GM19372 (cell line): ENCODE measurements at regions not wholly inside any gene's neighbourhood (a gene's known extent, or its start where the extent isn't known, plus 50 kb on each side); places are given as distances from the start of the nearest gene placed in this dataset.

Source experiments
- ATAC-seq: cut with Tn5 transposase; IDR thresholded peaks from one replicate; pipeline ENCODE4 v1.9.1; 2021; ENCODE audit warnings: mild to moderate bottlenecking, low read depth, moderate library complexity; ENCODE audit not compliant: unreplicated experiment

DNA sequence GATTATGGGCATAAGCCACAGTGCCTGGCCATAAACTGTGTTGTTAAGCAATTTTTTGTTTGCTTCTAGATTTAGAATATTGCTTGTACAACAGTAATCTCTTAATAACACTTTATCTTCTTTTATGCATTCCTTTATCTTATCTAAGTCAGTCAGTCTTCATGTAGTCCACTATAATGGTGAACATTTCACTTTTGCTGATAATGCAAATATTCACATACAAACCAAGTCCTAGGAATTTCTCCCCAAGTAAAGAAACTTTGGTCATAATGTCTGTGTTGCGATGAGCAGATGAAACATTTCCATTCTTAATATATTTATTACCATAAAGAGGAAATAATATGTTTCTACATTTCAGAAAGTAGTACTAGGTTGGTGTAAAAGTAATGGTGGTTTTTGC, 765.8 kb upstream of the ARRDC4 start:
- no peak for ATAC-seq

DNA sequence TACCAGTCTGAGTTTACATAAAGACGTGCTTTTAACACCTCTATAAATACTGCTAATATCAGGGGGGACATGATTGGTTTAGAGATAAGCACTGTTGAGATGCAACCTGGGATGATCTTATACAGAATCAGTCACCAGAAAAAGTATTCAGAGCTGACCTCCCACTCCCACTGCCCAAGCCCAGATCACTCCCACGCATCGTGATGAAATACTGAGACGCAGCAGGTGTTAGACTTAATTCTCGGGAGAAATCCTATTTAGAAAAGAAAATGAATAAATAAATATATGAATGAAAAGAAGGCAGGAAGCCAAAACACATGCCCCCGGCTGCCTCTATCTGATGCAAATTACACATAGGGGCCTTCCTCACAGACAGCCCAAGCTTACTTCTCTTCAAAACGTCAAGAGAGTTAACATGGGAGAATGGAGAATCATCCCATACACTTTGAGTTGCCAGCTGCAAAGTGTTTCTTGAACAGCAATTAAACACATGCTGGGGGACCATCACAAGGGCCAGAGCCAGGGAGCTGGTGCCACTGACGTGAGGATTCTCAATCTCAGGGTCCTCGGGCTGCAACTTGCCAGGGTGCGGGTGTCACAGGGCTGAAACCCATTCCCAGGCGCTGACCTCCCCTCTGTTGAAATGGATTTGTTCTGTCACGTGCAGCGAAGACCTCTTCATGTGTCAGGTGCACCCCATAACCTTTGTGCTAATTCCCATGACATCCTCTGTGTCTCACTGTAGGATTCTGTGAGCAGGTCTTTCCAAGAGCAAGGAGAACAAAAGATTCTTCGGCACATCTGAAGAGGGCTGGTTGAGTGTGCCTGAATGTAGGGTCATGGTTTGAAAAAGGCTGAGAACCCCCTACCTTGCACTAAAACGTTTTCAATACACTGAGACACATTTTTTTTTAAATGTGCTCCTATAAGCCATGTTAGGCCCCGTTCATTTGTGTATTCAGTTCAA, 764.2 kb upstream of the ARRDC4 start:
- no peak for ATAC-seq

DNA sequence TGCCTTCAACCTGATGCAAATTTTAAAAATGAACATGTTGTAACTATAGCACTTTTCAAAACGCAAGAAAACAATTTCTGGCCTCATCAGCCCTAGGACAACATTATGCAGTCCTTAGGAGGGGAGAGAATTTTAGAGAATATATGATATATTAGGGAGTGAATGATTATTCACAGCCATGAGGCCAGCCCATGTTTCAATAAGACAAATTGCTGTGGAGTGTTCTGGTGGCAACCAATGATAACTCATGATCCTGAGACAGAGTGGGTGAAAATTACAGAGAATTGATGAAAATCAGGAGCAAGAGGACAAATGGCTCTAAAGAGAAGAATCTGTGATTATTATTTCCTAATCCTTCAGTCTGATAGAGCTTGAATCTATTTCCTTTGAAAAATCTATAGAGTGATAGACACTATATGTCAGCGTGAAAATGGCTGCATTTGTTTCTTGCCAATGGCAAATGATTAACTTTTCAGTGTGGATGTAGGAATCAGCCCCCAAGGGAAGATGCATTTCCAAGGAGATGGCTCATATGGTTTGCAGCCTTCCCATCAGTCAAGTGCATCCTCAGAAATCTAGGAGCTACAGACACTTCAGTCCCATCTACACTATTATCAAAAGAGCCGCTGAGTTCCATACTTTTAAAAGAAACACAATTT, 761.0 kb upstream of the ARRDC4 start:
- no peak for ATAC-seq

DNA sequence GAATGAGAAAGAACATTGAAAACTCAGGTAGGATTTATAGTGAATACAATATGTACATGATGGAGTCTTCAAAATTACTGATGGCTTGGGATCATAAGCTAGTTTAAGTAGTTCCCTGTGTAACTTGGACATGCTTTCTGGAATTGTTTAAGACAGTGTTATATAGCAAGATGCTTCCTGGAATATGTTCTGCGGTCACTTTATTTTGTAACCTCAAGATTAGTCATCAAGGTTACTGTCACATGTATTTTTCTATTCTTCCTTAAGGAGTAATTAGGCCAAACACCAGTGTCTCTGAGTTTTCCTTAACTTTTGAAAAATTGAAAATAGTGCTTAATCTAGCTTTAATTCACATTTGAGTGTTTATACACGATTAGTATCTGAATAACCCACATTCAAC, 760.3 kb upstream of the ARRDC4 start:
- ATAC-seq: no peak

DNA sequence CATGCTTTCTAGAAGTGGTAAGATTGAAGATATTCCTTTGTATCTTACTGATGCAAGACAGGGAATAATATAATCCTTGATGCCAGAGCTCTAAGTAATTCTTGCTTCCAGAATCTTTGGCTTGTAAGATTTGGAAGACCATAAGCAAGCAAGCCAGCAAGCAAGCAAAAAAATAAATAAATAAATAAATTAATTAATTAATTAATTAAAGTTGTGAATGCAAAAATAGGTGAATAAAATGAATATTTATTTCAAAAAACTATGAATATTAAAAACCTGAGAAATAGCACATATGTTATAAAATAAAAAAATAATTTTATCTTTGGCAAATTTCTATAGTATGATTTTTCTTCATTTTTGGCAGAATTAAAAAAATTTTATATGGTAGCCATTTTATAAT, 750.2 kb upstream of the ARRDC4 start:
- no peak for ATAC-seq

DNA sequence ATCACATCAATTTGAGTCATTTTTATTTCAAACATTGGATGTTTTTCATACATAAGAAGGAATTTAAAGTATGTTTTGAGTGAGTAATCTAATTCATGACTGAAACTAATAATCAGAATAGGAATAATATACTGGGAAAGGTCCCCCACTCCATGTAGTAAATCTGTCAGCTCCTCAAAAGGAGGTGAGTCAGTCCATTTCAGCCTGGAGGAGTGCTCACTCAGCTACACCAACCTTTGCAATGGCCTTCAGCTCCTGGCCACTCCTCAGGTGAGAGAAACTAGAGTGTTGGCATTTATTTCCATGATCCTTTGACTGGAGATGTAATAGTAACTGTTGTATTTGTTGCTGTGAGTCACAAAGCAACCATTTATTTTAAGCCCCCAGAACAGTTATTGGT, 744.9 kb upstream of the ARRDC4 start:
- ATAC-seq: no peak

DNA sequence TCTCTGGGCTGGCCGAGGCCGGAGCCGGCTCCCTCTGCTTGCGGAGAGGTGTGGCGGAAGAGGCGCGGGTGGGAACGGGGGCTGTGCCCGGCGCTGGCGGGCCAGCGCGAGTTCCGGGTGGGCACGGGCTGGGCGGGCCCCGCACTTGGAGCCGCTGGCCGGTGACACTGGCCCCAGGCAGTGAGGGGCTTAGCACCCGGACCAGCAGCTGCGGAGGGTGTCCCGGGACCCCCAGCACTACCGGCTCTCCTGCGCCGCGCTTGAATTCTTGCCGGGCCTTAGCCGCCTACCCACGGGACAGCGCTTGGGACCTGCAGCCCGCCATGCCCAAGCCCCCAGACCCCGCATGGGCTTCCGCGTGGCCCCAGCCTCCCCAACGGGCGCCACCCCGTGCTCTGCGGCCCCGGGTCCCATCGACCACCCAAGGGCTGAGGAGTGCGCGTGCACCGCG, 736.3 kb upstream of the ARRDC4 start:
- ATAC-seq: no peak

DNA sequence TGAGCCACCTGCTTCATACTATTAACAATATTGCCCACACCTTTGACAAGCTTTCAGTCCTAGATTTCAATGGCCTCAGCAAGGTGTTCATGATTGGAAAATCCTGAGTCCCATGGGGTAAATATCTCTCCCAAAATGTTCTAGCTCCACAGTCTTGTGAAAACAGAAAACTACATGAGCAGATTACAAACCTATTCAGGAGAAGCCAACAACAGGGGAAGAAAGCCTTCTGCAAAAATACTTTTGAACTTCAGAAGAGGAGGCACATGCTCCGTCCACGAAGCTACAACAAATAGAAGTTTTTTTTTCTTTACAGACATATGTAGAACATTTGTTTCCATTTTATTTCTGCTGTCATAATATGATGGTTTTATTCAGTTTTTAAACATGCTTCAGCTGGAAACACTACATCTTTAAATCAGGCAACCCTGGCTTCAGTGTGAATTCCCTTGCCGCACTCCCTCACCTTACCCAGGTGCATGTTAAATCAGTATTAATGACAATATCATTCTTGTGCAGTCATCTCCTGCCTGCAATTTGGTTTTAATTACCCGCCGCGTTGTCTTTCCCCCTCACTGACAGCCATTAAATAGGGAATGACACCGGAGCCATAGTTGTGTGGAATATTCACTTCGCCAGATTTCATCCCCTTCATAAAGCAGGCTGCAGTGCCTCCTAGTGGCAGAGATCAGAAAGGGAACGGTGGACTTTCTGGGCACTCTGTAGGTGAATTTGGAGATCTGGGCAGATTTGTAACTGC, 725.5 kb upstream of the ARRDC4 start:
- peak; percentile 67 for ATAC-seq

DNA sequence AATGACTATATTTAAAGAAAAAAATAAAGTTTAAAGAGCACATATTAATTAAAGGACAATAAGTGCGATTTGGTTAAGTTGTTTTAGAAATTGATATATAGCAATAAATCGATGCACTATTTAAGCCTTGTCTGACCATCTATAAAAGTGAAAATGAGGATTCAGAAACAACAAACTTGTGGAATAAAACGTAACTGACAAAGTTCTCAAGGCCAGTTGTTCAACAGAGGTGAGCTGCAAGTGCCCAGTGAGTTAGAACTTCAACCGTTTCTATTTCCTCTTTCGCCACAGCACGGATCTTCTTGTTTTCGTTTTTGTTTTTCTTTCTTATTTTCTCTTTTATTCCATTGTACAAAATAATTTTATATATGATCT, 724.9 kb upstream of the ARRDC4 start:
- ATAC-seq: no peak

DNA sequence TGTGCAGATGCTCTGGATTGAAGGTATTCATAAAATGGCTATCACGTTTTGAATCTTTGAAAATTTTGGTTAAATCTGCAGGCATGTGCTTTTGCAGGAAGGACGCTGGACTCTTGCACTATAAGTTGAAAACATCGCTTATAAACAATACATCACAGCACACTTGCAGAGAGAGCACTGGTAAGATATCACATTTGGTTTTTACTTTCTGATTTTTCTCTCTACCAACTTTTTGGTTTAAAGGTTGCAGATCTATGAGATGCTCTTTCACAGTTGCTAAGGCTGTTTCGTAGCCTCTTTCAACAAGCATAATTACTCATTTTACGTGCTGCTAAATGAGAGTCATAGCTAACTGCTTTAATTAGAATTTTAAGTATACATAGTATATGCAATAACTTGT, 724.4 kb upstream of the ARRDC4 start:
- ATAC-seq: no peak

DNA sequence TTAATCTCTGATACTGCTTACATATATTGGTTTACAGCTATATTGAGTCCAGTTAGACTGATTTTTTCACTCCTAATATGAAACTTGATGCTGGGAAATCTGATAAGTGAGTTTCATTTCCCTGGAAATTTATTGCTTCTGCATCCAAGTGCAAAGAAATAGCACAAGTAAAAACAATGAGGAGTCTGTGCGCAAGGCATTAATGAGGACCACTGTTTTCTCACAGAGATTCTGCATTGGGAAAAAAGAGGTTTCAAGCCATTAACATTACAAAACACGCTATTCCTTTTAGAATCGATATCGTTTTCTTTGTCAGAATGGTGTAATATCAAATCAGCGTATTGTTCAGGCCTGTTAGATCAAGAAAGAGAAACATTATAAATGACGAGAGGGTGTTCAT, 723.3 kb upstream of the ARRDC4 start:
- no peak for ATAC-seq

DNA sequence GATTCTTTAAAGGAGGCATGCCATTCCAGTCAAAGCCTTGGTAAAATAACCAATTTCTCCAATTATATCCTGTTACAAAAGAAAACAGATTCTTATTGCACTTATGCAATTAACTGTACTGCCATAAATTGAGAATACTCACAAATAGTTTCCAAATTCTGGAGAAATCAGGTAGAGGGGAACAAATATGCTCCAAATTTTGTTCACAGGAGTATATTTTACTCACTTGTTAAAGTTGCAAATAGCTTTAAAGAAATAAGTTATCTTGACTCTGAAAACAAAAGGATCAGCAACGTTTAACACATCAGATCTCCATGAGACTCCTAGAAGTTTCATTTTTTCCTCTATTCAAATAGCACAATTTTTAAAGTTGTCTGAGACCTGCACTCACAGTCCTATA, 712.1 kb upstream of the ARRDC4 start:
- ATAC-seq: no peak

DNA sequence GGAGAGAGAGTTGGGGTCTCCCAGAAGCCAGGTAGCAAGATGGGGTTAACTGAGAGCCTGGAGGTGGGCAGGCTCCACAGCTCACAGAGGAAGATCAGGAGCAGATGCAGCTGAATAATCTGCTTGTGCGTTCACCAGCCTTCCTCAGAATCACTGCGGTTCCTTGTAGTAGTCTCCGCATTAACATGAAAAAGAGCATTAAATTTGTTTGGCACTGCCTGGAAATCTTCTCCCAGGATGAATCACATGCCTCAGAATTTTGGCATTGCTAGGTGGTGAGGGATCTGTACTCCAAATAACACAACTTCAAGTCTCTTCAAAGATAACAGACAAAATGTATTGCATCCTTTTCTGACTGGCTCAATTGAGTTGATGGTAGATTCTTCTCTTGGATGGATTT, 700.6 kb upstream of the ARRDC4 start:
- no peak for ATAC-seq

DNA sequence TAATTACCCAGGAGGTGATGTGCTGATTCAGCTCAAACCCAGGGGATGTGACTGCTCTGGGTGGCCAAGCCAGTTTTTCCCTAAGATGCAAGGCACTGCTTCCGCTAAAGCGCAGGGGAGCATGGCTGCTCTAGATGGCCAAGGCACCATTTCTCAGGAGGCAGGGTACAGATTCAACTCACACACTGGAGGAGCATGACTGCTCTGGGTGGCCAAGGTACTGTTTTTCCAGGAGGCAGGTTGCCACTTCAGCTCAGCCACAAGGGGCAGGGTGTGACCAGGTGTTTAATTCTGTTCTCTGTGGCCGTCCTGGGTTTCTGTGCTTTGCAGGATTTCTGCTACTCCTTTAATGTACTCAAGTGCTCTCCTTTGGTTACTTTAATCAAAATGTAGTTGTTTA, 659.3 kb upstream of the ARRDC4 start:
- ATAC-seq: no peak

DNA sequence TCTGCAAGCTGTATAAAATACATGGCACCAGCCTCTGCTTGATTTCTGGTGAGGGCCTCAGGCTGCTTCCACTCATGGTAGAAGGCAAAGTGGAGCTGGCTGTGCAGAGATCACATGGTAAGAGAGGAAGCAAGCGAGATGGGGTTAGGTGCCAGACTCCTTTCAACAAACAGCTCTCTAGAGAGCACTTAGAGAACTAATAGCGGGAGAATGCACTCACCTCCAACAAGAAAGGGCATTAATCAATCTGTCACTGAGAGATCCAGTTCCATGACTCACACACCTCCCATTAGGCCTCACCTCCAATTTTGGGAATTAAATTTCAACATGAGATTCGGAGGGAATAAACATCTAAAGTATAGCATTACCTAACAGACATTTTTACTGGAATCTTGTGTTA, 644.1 kb upstream of the ARRDC4 start:
- ATAC-seq: no peak

DNA sequence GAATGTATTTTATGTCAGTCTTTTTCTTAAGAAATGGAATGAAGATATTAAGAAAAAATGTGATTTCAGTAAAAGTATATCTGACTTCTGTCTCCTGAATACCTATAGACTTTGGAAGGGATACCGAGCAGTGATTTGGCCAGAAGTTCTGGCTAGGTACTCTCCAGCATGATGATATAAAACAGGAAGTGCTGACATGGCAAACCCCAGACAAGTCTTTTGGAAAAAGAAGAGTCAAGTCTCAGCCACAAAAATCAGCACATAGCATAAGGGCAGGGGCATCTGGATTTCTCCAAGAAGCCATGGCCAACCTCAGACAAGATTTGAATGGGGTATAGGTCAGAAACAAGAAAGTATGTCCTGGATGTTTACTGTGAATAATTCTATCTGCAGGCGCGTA, 643.3 kb upstream of the ARRDC4 start:
- no peak for ATAC-seq

DNA sequence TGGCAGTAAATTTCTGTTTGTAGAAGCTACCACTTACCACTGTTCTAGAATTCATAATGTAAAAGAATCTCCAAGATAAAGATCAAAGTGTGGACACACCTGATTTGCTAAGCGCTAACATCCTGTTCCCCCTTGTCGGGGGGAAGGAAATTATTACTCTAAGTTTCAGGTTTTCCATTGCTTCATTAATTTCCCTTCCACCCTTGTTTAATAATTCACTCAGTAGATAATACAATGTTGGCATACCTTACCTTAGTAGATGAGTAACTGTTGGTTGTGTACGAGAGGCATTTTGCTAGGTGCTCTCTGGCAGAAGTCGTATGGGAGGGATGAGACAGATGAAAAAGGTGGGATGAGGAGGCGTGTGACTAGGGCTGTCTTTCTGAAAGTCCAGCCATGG, 641.2 kb upstream of the ARRDC4 start:
- ATAC-seq: no peak

DNA sequence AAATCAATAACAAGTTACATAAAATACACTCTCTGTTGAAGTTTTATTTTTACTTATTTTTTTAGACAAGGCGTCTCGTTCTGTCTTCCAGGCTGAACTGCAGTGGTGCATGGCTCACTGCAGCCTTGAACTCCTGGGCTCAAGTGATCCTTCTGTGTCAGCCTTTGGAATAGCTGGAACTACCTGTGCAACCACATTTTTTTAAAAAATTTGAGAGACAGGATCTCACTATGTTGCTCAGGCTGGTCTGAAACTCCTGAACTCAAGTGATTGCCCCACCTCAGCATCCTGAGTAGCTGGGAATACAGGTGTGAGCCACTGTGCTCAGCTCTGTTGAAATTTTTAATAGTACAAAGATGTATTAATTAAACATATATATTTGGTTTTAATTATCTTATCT, 614.3 kb upstream of the ARRDC4 start:
- no peak for ATAC-seq

DNA sequence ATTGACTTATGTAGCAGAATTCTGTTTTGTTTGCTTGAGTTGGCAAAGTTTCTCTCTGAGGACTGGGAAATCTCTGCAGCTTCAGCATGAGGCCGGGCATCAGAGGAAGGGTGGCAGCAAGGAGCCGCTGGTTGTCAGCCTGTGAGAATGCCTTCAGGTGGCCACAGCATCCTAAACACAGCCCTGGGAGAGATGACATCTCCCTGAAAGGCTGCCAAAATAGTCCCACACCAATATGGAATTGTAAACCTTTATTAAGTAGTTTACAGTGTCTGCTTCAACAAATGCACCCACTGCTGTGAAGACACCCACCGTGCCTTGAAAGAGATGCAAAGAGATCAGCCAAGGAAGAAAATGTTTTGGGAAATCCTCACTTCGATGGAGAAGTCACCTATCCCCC, 609.7 kb upstream of the ARRDC4 start:
- no peak for ATAC-seq

DNA sequence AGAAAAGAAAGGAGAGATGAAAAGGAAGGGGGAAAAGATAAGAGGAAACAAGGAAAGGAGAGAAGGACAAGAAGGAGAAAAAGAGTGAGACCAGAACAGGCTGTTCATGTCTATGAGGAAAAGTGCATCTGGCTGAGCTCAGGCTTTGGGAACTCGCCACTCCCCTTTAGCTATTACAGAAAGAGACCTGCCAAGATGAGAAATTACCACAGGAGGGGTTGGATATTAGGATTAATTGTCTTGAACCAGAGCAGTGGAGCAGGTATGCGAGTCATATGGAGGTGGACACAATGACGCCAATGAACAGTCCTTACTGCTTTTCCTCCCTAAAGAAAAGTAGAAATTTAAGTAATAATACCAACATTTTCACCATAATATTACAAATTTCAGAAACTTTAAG, 577.0 kb upstream of the ARRDC4 start:
- no peak for ATAC-seq

DNA sequence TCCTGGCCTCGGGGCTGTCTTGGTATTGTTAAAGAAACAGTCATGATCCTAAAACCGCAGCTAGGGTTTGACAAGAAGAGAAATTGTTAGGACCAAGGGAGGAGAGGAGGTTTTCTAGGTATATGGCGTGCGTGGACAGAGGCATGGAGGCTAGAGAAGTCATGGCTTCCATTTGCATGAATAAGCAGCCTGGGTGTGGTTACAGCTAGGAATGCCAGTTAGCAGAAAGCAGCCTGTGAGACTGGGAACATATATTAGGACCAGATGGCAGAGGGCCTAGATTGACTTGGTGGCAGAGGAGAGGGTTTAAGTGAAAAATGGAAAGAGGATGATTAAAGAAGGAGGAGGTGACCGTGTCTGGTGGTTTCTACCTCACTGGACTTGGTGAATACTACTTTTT, 573.6 kb upstream of the ARRDC4 start:
- no peak for ATAC-seq
